GM19324 (cell line): ENCODE measurements at regions not wholly inside any gene's neighbourhood (a gene's known extent, or its start where the extent isn't known, plus 50 kb on each side); places are given as distances from the start of the nearest gene placed in this dataset.
"Not testable (repeated sequence)": the region's sequence is repeated elsewhere in the genome, so short reads cannot be mapped to it uniquely, and the experiment has no call there.

Experiments used
- ATAC-seq: cut with Tn5 transposase; IDR thresholded peaks from one replicate; pipeline ENCODE4 v1.9.1; 2021; ENCODE audit warnings: mild to moderate bottlenecking, moderate library complexity; ENCODE audit not compliant: unreplicated experiment, low FRiP score

GRCh38 chr7:138214926-138215325, 138.7 kb downstream of the AKR1D1 start:
- ATAC-seq, result no peak

- not testable (repeated sequence) for ATAC-seq
Observed at GRCh38 chr7:138220321-138220720, 144.1 kb downstream of the AKR1D1 start.

- not testable (repeated sequence) for ATAC-seq
Observed at GRCh38 chr7:138221388-138221787, 145.1 kb downstream of the AKR1D1 start.

GRCh38 chr7:138223402-138223879, 147.2 kb downstream of the AKR1D1 start:
- ATAC-seq, result no peak

GRCh38 chr7:138226001-138226476, 149.8 kb downstream of the AKR1D1 start:
- no peak for ATAC-seq

- ATAC-seq, result no peak
Observed at GRCh38 chr7:138226745-138227279, 150.6 kb downstream of the AKR1D1 start.

GRCh38 chr7:138228119-138228518, 151.9 kb downstream of the AKR1D1 start:
- no peak for ATAC-seq

- ATAC-seq, result no peak
Observed at GRCh38 chr7:138228769-138229168, 152.5 kb downstream of the AKR1D1 start.

- no peak for ATAC-seq
Observed at GRCh38 chr7:138233189-138233588, 156.9 kb downstream of the AKR1D1 start.

- ATAC-seq, result no peak
Observed at GRCh38 chr7:138235207-138235606, 158.9 kb downstream of the AKR1D1 start.

- no peak for ATAC-seq
Observed at GRCh38 chr7:138237995-138238394, 161.7 kb downstream of the AKR1D1 start.

- ATAC-seq, result no peak
Observed at GRCh38 chr7:138238734-138239659, 162.7 kb downstream of the AKR1D1 start.

- ATAC-seq, result no peak
Observed at GRCh38 chr7:138243430-138243829, 167.2 kb downstream of the AKR1D1 start.

- no peak for ATAC-seq
Observed at GRCh38 chr7:138243836-138244235, 167.6 kb downstream of the AKR1D1 start.

GRCh38 chr7:138244606-138245005, 168.3 kb downstream of the AKR1D1 start:
- ATAC-seq, result no peak

GRCh38 chr7:138245216-138245615, 169.0 kb downstream of the AKR1D1 start:
- ATAC-seq, result no peak

GRCh38 chr7:138245682-138246081, 169.4 kb downstream of the AKR1D1 start:
- ATAC-seq, result no peak

- no peak for ATAC-seq
Observed at GRCh38 chr7:138246428-138246827, 170.2 kb downstream of the AKR1D1 start.

GRCh38 chr7:138247081-138247480, 170.8 kb downstream of the AKR1D1 start:
- no peak for ATAC-seq

- ATAC-seq, result no peak
Observed at GRCh38 chr7:138247568-138248333, 171.5 kb downstream of the AKR1D1 start.

GRCh38 chr7:138248609-138249008, 172.3 kb downstream of the AKR1D1 start:
- no peak for ATAC-seq
